ENCODE measurements at regions not wholly inside any gene's neighbourhood (a gene's known extent, or its start where the extent isn't known, plus 50 kb on each side); places are given as distances from the start of the nearest gene placed in this dataset.

DNA sequence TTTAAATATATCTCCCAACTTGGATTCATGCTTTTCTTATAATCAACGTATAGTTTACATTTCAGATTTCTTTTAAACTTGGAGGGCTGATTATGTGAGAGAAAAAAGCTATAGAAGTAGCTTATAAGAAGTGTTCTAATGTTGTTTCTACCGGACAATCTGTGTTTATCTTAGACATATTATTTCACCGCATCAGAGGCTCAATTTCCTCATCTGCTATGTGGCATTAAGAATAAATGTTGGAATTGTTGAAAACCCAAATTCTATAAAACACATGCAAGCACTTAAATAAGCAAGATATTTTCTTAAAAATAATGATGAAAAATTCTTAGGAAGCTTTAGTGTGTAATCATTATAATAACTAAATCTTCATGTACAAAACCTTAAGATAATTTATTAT is 407.9 kb downstream of the HRH4 start:
- no peaks in the 10 kb centered on the region for H3K9me3 ChIP-seq (ENCODE audit: control insufficient read depth in 4 of 4, low read length in 3 of 4)
- DNase-seq (ENCODE audit: low spot score), result no peak
- no peaks in the 10 kb centered on the region for H3K36me3 ChIP-seq (ENCODE audit: control insufficient read depth in 4 of 4, insufficient read depth in 3 of 4, low read depth in 1 of 4, low read length in 3 of 4)
- H3K4me3 ChIP-seq (ENCODE audit: low read depth in 1 of 3, low read length in 3 of 3), result no peak overlapping the region
- no peaks in the 10 kb centered on the region for H3K27me3 ChIP-seq (ENCODE audit: control insufficient read depth in 4 of 4, insufficient read depth in 4 of 4, low read length in 3 of 4)
- TF ChIP-seq NR2F2 (IDR thresholded peaks at IDR 0.05) (no peak), SP1 (IDR thresholded peaks at IDR 0.05) (no peak), TAF1 (conservative IDR thresholded peaks at IDR 0.05) (no peak), HNF4G (IDR thresholded peaks at IDR 0.05) (no peak), REST (IDR thresholded peaks at IDR 0.05) (no peak), RAD21 (IDR thresholded peaks at IDR 0.05) (no peak), JUND (IDR thresholded peaks at IDR 0.05) (no peak), FOXA2 (IDR thresholded peaks at IDR 0.05) (no peak), HNF4A (conservative IDR thresholded peaks at IDR 0.05) (no peak), EGR1 (IDR thresholded peaks at IDR 0.05; ENCODE audit: low read depth in 2 of 2) (no peak), GABPA (IDR thresholded peaks at IDR 0.05 in 1 of 2, conservative IDR thresholded peaks at IDR 0.05 in 1 of 2) (no peak), FOXA1 (IDR thresholded peaks at IDR 0.05) (no peak), RXRA (IDR thresholded peaks at IDR 0.05) (no peak)
- TF ChIP-seq, protein P1, sequence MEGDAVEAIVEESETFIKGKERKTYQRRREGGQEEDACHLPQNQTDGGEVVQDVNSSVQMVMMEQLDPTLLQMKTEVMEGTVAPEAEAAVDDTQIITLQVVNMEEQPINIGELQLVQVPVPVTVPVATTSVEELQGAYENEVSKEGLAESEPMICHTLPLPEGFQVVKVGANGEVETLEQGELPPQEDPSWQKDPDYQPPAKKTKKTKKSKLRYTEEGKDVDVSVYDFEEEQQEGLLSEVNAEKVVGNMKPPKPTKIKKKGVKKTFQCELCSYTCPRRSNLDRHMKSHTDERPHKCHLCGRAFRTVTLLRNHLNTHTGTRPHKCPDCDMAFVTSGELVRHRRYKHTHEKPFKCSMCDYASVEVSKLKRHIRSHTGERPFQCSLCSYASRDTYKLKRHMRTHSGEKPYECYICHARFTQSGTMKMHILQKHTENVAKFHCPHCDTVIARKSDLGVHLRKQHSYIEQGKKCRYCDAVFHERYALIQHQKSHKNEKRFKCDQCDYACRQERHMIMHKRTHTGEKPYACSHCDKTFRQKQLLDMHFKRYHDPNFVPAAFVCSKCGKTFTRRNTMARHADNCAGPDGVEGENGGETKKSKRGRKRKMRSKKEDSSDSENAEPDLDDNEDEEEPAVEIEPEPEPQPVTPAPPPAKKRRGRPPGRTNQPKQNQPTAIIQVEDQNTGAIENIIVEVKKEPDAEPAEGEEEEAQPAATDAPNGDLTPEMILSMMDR (IDR thresholded peaks at IDR 0.05; ENCODE audit: low read depth, low read length, missing input control), result no peak
- TF ChIP-seq, protein P2, sequence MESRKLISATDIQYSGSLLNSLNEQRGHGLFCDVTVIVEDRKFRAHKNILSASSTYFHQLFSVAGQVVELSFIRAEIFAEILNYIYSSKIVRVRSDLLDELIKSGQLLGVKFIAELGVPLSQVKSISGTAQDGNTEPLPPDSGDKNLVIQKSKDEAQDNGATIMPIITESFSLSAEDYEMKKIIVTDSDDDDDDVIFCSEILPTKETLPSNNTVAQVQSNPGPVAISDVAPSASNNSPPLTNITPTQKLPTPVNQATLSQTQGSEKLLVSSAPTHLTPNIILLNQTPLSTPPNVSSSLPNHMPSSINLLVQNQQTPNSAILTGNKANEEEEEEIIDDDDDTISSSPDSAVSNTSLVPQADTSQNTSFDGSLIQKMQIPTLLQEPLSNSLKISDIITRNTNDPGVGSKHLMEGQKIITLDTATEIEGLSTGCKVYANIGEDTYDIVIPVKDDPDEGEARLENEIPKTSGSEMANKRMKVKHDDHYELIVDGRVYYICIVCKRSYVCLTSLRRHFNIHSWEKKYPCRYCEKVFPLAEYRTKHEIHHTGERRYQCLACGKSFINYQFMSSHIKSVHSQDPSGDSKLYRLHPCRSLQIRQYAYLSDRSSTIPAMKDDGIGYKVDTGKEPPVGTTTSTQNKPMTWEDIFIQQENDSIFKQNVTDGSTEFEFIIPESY (IDR thresholded peaks at IDR 0.05), result no peak
- no peak overlapping the region for H3K9ac ChIP-seq (ENCODE audit: low read depth in 1 of 2, low read length in 2 of 2)
- 69% methylated on average over 3 of the region's 3 CpGs for WGBS
- H3K27ac ChIP-seq (ENCODE audit: low read depth in 1 of 2, low read length in 2 of 2), result no peak overlapping the region
- no peaks in the 10 kb centered on the region for H3K4me1 ChIP-seq (ENCODE audit: control insufficient read depth in 4 of 4, insufficient read depth in 4 of 4, low read length in 3 of 4)

GRCh38 chr18:24868760-24869237 is 408.4 kb downstream of the HRH4 start:
- TF ChIP-seq TAF1 (conservative IDR thresholded peaks at IDR 0.05) (no peak), NR2F2 (IDR thresholded peaks at IDR 0.05) (no peak), HNF4G (IDR thresholded peaks at IDR 0.05) (no peak), JUND (IDR thresholded peaks at IDR 0.05) (no peak), RAD21 (IDR thresholded peaks at IDR 0.05) (no peak), FOXA2 (IDR thresholded peaks at IDR 0.05) (no peak), FOXA1 (IDR thresholded peaks at IDR 0.05) (no peak)
- TF ChIP-seq, protein P1 (IDR thresholded peaks at IDR 0.05; ENCODE audit: low read depth, low read length, missing input control), result no peak
- H3K4me1 ChIP-seq (ENCODE audit: control insufficient read depth in 4 of 4, insufficient read depth in 4 of 4, low read length in 3 of 4), result no peaks in the 10 kb centered on the region
- no peak overlapping the region for H3K27ac ChIP-seq (ENCODE audit: low read depth in 1 of 2, low read length in 2 of 2)
- no peak for DNase-seq (ENCODE audit: low spot score)
- no peaks in the 10 kb centered on the region for H3K27me3 ChIP-seq (ENCODE audit: control insufficient read depth in 4 of 4, insufficient read depth in 4 of 4, low read length in 3 of 4)
- no peaks in the 10 kb centered on the region for H3K36me3 ChIP-seq (ENCODE audit: control insufficient read depth in 4 of 4, insufficient read depth in 3 of 4, low read depth in 1 of 4, low read length in 3 of 4)
- H3K9me3 ChIP-seq (ENCODE audit: control insufficient read depth in 4 of 4, low read length in 3 of 4), result no peaks in the 10 kb centered on the region
- WGBS, result 42% methylated on average over 4 of the region's 4 CpGs
- no peak overlapping the region for H3K9ac ChIP-seq (ENCODE audit: low read depth in 1 of 2, low read length in 2 of 2)
- no peak overlapping the region for H3K4me3 ChIP-seq (ENCODE audit: low read depth in 1 of 3, low read length in 3 of 3)

Measured in liver (tissue), 8 donors.